BE2C (cell line): ENCODE measurements at regions not wholly inside any gene's neighbourhood (a gene's known extent, or its start where the extent isn't known, plus 50 kb on each side); places are given as distances from the start of the nearest gene placed in this dataset.

Source experiments
- DNase-seq: peaks from one replicate; pipeline ENCODE4 v3.0.0-alpha.2; 2020
- H3K27me3 ChIP-seq: fragments of 250-450 bp; sonication (Bioruptor Pico); 2 replicates; pipeline ENCODE4 v1.5.1; 2020; ENCODE audit warnings: mild to moderate bottlenecking
- H3K36me3 ChIP-seq: fragments of 250-450 bp; sonication (Bioruptor Pico); 2 replicates; pipeline ENCODE4 v1.5.1; 2020; ENCODE audit warnings: mild to moderate bottlenecking
- H3K4me1 ChIP-seq: fragments of 250-450 bp; sonication (Bioruptor Pico); 2 replicates; pipeline ENCODE4 v1.5.1; 2020
- H3K4me3 ChIP-seq: 2 replicates; pipeline ENCODE4 v1.5.1; 2011; ENCODE audit warnings: low read depth, low read length
- H3K9me3 ChIP-seq: fragments of 250-450 bp; sonication (Bioruptor Pico); 2 replicates; pipeline ENCODE4 v1.5.1; 2020
- CTCF ChIP-seq: IDR thresholded peaks from 2 replicates; pipeline ENCODE4 v1.5.1; 2012; ENCODE audit warnings: mild to moderate bottlenecking, low read depth, low read length

- no peaks in the 10 kb centered on the region; the same call in 1 of the 2 replicates for H3K36me3 ChIP-seq
- no peak overlapping the region for H3K4me3 ChIP-seq
- no peak for DNase-seq
- no peaks in the 10 kb centered on the region for H3K27me3 ChIP-seq
- no peak for TF ChIP-seq CTCF
- H3K9me3 ChIP-seq: no peaks in the 10 kb centered on the region
- H3K4me1 ChIP-seq: no peaks in the 10 kb centered on the region
These were observed 204.1 kb upstream of the MEF2C start for GRCh38 chr5:89087128-89087527.

- H3K4me3 ChIP-seq: no peak overlapping the region
- no peaks in the 10 kb centered on the region for H3K9me3 ChIP-seq
- no peak for DNase-seq
- H3K4me1 ChIP-seq: no peaks in the 10 kb centered on the region
- no peak for TF ChIP-seq CTCF
- H3K36me3 ChIP-seq: no peaks in the 10 kb centered on the region; the same call in 1 of the 2 replicates
- no peaks in the 10 kb centered on the region for H3K27me3 ChIP-seq
These were observed 203.6 kb upstream of the MEF2C start for GRCh38 chr5:89086390-89087086.

GRCh38 chr5:89083791-89084190 is 200.8 kb upstream of the MEF2C start:
- no peak for DNase-seq
- Histone ChIP-seq H3K4me3 (no peak overlapping the region), H3K27me3 (no peaks in the 10 kb centered on the region), H3K9me3 (no peaks in the 10 kb centered on the region), H3K36me3 (no peaks in the 10 kb centered on the region; the same call in 1 of the 2 replicates), H3K4me1 (no peaks in the 10 kb centered on the region)
- TF ChIP-seq CTCF: no peak

GRCh38 chr5:89081360-89081759 is 198.4 kb upstream of the MEF2C start:
- no peaks in the 10 kb centered on the region for H3K4me1 ChIP-seq
- H3K27me3 ChIP-seq: no peaks in the 10 kb centered on the region
- no peak for DNase-seq
- H3K4me3 ChIP-seq: no peak overlapping the region
- no peaks in the 10 kb centered on the region for H3K9me3 ChIP-seq
- no peak for TF ChIP-seq CTCF
- no peaks in the 10 kb centered on the region; the same call in 1 of the 2 replicates for H3K36me3 ChIP-seq

GRCh38 chr5:89080467-89081116 is 197.6 kb upstream of the MEF2C start:
- no peaks in the 10 kb centered on the region for H3K9me3 ChIP-seq
- H3K27me3 ChIP-seq: no peaks in the 10 kb centered on the region
- no peak overlapping the region for H3K4me3 ChIP-seq
- no peaks in the 10 kb centered on the region; the same call in 1 of the 2 replicates for H3K36me3 ChIP-seq
- H3K4me1 ChIP-seq: no peaks in the 10 kb centered on the region
- no peak for DNase-seq
- TF ChIP-seq CTCF: no peak
